ENCODE measurements at regions not wholly inside any gene's neighbourhood (a gene's known extent, or its start where the extent isn't known, plus 50 kb on each side); places are given as distances from the start of the nearest gene placed in this dataset.

GRCh38 chr12:45621703-45622102 is 107.8 kb upstream of the ARID2 start:
- Histone ChIP-seq H2AK5ac (ENCODE audit: low read length) (no peak overlapping the region), H3K4me3 (ENCODE audit: low read depth, low read length) (no peak overlapping the region), H3K14ac (ENCODE audit: low read length) (no peak overlapping the region), H3K36me3 (ENCODE audit: control insufficient read depth in 1 of 2, insufficient read depth in 2 of 2, low read length in 2 of 2) (no peaks in the 10 kb centered on the region), H2AFZ (ENCODE audit: insufficient read depth, low read length, poor library complexity) (no peak overlapping the region), H2BK120ac (ENCODE audit: insufficient read depth, low read length, poor library complexity) (no peak overlapping the region), H3K9ac (ENCODE audit: low read length) (no peak overlapping the region), H3K4me1 (ENCODE audit: control insufficient read depth in 1 of 2, insufficient read depth in 2 of 2, low read length in 2 of 2) (no peaks in the 10 kb centered on the region), H3K9me3 (ENCODE audit: insufficient read depth, low read depth, low read length) (no peaks in the 10 kb centered on the region), H4K91ac (ENCODE audit: low read depth, low read length) (no peak overlapping the region), H3K23ac (ENCODE audit: low read length) (no peak overlapping the region), H3K4ac (ENCODE audit: low read depth, low read length) (no peak overlapping the region), H3K27ac (ENCODE audit: low read depth, low read length) (no peak overlapping the region), H3K79me1 (ENCODE audit: low read length) (no peaks in the 10 kb centered on the region), H3K18ac (ENCODE audit: low read length) (no peak overlapping the region), H3K27me3 (ENCODE audit: insufficient read depth, low read length) (no peaks in the 10 kb centered on the region), H4K8ac (ENCODE audit: low read depth, low read length) (no peak overlapping the region), H3K4me2 (ENCODE audit: low read length) (no peak overlapping the region), H4K12ac (ENCODE audit: low read depth, low read length) (no peak overlapping the region), H2BK12ac (ENCODE audit: low read length) (no peak overlapping the region), H2BK5ac (ENCODE audit: low read depth, low read length, poor library complexity) (no peak overlapping the region), H3K79me2 (ENCODE audit: control insufficient read depth, insufficient read depth, low read length, poor library complexity) (no peaks in the 10 kb centered on the region)
- DNase-seq, result no peak
- no CpG with 5 or more reads among the region's 1 CpG for WGBS (ENCODE audit: extremely low coverage, insufficient coverage, insufficient read length)

- Histone ChIP-seq H3K27ac (ENCODE audit: low read depth, low read length) (no peak overlapping the region), H3K9me3 (ENCODE audit: insufficient read depth, low read depth, low read length) (no peaks in the 10 kb centered on the region), H4K8ac (ENCODE audit: low read depth, low read length) (no peak overlapping the region), H3K18ac (ENCODE audit: low read length) (no peak overlapping the region), H2BK120ac (ENCODE audit: insufficient read depth, low read length, poor library complexity) (no peak overlapping the region), H3K79me1 (ENCODE audit: low read length) (no peaks in the 10 kb centered on the region), H4K91ac (ENCODE audit: low read depth, low read length) (no peak overlapping the region), H3K4me1 (ENCODE audit: control insufficient read depth in 1 of 2, insufficient read depth in 2 of 2, low read length in 2 of 2) (no peaks in the 10 kb centered on the region), H2AFZ (ENCODE audit: insufficient read depth, low read length, poor library complexity) (no peak overlapping the region), H3K23ac (ENCODE audit: low read length) (no peak overlapping the region), H3K4ac (ENCODE audit: low read depth, low read length) (no peak overlapping the region), H3K36me3 (ENCODE audit: control insufficient read depth in 1 of 2, insufficient read depth in 2 of 2, low read length in 2 of 2) (no peaks in the 10 kb centered on the region), H3K14ac (ENCODE audit: low read length) (no peak overlapping the region), H4K12ac (ENCODE audit: low read depth, low read length) (no peak overlapping the region), H3K4me2 (ENCODE audit: low read length) (no peak overlapping the region), H3K79me2 (ENCODE audit: control insufficient read depth, insufficient read depth, low read length, poor library complexity) (no peaks in the 10 kb centered on the region), H3K4me3 (ENCODE audit: low read depth, low read length) (no peak overlapping the region), H2BK5ac (ENCODE audit: low read depth, low read length, poor library complexity) (no peak overlapping the region), H3K9ac (ENCODE audit: low read length) (no peak overlapping the region), H2BK12ac (ENCODE audit: low read length) (no peak overlapping the region), H3K27me3 (ENCODE audit: insufficient read depth, low read length) (no peaks in the 10 kb centered on the region), H2AK5ac (ENCODE audit: low read length) (no peak overlapping the region)
- no peak for DNase-seq
- no CpG with 5 or more reads among the region's 3 CpGs for WGBS (ENCODE audit: extremely low coverage, insufficient coverage, insufficient read length)
Measured at GRCh38 chr12:45622210-45622937, 107.1 kb upstream of the ARID2 start.

DNA sequence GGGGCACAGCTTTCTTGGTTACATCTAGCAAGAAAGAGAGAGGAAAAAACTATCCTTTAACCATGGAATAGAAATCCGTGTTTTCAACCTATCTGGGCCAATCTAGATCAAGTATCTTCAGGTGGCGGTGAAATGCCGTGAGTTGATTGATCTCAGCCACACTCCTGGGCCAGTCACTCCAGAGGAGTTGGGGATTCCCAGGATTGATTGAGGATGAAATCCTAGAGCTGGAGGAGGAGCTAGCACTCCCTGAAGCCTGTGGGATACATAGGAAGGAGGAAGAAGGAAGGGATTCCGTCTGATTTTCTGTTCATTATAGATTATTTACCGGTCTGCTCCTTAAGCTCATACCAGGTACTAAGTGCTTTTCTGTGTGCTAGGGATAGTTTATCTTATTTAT is 106.3 kb upstream of the ARID2 start:
- Histone ChIP-seq H3K4me3 (ENCODE audit: low read depth, low read length) (no peak overlapping the region), H3K27ac (ENCODE audit: low read depth, low read length) (no peak overlapping the region), H3K9ac (ENCODE audit: low read length) (no peak overlapping the region), H4K8ac (ENCODE audit: low read depth, low read length) (no peak overlapping the region), H3K4me2 (ENCODE audit: low read length) (no peak overlapping the region), H2BK5ac (ENCODE audit: low read depth, low read length, poor library complexity) (no peak overlapping the region), H4K91ac (ENCODE audit: low read depth, low read length) (no peak overlapping the region), H3K79me2 (ENCODE audit: control insufficient read depth, insufficient read depth, low read length, poor library complexity) (no peaks in the 10 kb centered on the region), H3K36me3 (ENCODE audit: control insufficient read depth in 1 of 2, insufficient read depth in 2 of 2, low read length in 2 of 2) (no peaks in the 10 kb centered on the region), H3K23ac (ENCODE audit: low read length) (no peak overlapping the region), H2BK120ac (ENCODE audit: insufficient read depth, low read length, poor library complexity) (no peak overlapping the region), H3K27me3 (ENCODE audit: insufficient read depth, low read length) (no peaks in the 10 kb centered on the region), H2AFZ (ENCODE audit: insufficient read depth, low read length, poor library complexity) (no peak overlapping the region), H2AK5ac (ENCODE audit: low read length) (no peak overlapping the region), H3K9me3 (ENCODE audit: insufficient read depth, low read depth, low read length) (no peaks in the 10 kb centered on the region), H3K14ac (ENCODE audit: low read length) (no peak overlapping the region), H3K4ac (ENCODE audit: low read depth, low read length) (no peak overlapping the region), H3K79me1 (ENCODE audit: low read length) (no peaks in the 10 kb centered on the region), H3K18ac (ENCODE audit: low read length) (no peak overlapping the region), H3K4me1 (ENCODE audit: control insufficient read depth in 1 of 2, insufficient read depth in 2 of 2, low read length in 2 of 2) (no peaks in the 10 kb centered on the region), H4K12ac (ENCODE audit: low read depth, low read length) (no peak overlapping the region), H2BK12ac (ENCODE audit: low read length) (no peak overlapping the region)
- no peak for DNase-seq
- WGBS (ENCODE audit: extremely low coverage, insufficient coverage, insufficient read length), result no CpG with 5 or more reads among the region's 5 CpGs

DNA sequence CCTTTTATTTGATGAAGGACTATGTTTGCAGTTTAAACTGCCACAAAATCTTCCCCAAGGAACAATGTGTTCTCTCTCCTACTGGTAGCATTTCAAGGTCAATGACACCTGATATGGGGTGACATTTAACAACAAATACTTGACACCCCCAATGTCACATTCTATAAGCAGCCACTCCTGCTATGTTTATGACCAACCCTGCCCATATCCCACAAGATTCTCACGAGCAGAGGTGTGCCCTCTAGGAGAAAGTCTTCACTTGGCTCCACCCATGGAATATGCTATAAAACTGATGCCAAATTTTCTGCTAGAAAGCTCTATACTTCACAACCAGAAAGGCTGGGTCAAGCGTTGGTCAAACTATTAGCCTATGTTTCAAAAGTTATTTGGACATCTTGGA is 105.6 kb upstream of the ARID2 start:
- H2BK5ac ChIP-seq (ENCODE audit: low read depth, low read length, poor library complexity), result no peak overlapping the region
- H3K79me1 ChIP-seq (ENCODE audit: low read length), result no peaks in the 10 kb centered on the region
- H3K9me3 ChIP-seq (ENCODE audit: insufficient read depth, low read depth, low read length), result no peaks in the 10 kb centered on the region
- H3K27me3 ChIP-seq (ENCODE audit: insufficient read depth, low read length), result no peaks in the 10 kb centered on the region
- no peaks in the 10 kb centered on the region for H3K4me1 ChIP-seq (ENCODE audit: control insufficient read depth in 1 of 2, insufficient read depth in 2 of 2, low read length in 2 of 2)
- H3K4me3 ChIP-seq (ENCODE audit: low read depth, low read length), result no peak overlapping the region
- DNase-seq, result no peak
- no peak overlapping the region for H2AK5ac ChIP-seq (ENCODE audit: low read length)
- no peak overlapping the region for H3K4me2 ChIP-seq (ENCODE audit: low read length)
- no peak overlapping the region for H3K23ac ChIP-seq (ENCODE audit: low read length)
- no peak overlapping the region for H2BK120ac ChIP-seq (ENCODE audit: insufficient read depth, low read length, poor library complexity)
- H4K12ac ChIP-seq (ENCODE audit: low read depth, low read length), result no peak overlapping the region
- no peaks in the 10 kb centered on the region for H3K79me2 ChIP-seq (ENCODE audit: control insufficient read depth, insufficient read depth, low read length, poor library complexity)
- no peak overlapping the region for H3K27ac ChIP-seq (ENCODE audit: low read depth, low read length)
- no peak overlapping the region for H4K8ac ChIP-seq (ENCODE audit: low read depth, low read length)
- no peak overlapping the region for H2BK12ac ChIP-seq (ENCODE audit: low read length)
- H3K18ac ChIP-seq (ENCODE audit: low read length), result no peak overlapping the region
- H3K14ac ChIP-seq (ENCODE audit: low read length), result no peak overlapping the region
- WGBS (ENCODE audit: extremely low coverage, insufficient coverage, insufficient read length), result no CpG with 5 or more reads among the region's 2 CpGs
- no peak overlapping the region for H3K9ac ChIP-seq (ENCODE audit: low read length)
- H3K36me3 ChIP-seq (ENCODE audit: control insufficient read depth in 1 of 2, insufficient read depth in 2 of 2, low read length in 2 of 2), result no peaks in the 10 kb centered on the region
- H2AFZ ChIP-seq (ENCODE audit: insufficient read depth, low read length, poor library complexity), result no peak overlapping the region
- H3K4ac ChIP-seq (ENCODE audit: low read depth, low read length), result no peak overlapping the region
- H4K91ac ChIP-seq (ENCODE audit: low read depth, low read length), result no peak overlapping the region
